ENCODE measurements at regions not wholly inside any gene's neighbourhood (a gene's known extent, or its start where the extent isn't known, plus 50 kb on each side); places are given as distances from the start of the nearest gene placed in this dataset.

GRCh38 chr5:111892949-111893348, 136.0 kb upstream of the NREP start:
- TF ChIP-seq SMC3 (IDR thresholded peaks at IDR 0.05; ENCODE audit: low read depth, low read length) (no peak), RAD21 (IDR thresholded peaks at IDR 0.05; ENCODE audit: low read length) (no peak), POLR2A (IDR thresholded peaks at IDR 0.05; ENCODE audit: low read depth, low read length) (no peak), CTCF (conservative IDR thresholded peaks at IDR 0.05; ENCODE audit: low read depth, low read length) (no peak), MAZ (IDR thresholded peaks at IDR 0.05; ENCODE audit: borderline replicate concordance, low read depth, low read length) (no peak), FOS (IDR thresholded peaks at IDR 0.05; ENCODE audit: low read depth, low read length) (no peak), USF2 (IDR thresholded peaks at IDR 0.05; ENCODE audit: low read depth, low read length) (no peak), MAFK (IDR thresholded peaks at IDR 0.05; ENCODE audit: low read depth, low read length) (no peak), MXI1 (IDR thresholded peaks at IDR 0.05; ENCODE audit: borderline replicate concordance, low read depth, low read length) (no peak), RCOR1 (IDR thresholded peaks at IDR 0.05; ENCODE audit: insufficient replicate concordance, low read length) (no peak)
